Ishikawa (cell line): ENCODE measurements at regions not wholly inside any gene's neighbourhood (a gene's known extent, or its start where the extent isn't known, plus 50 kb on each side); places are given as distances from the start of the nearest gene placed in this dataset.

Experiments
- CEBPB ChIP-seq: IDR thresholded peaks from 2 replicates; pipeline ENCODE4 v1.6.1; 2012
- EGR1 ChIP-seq: IDR thresholded peaks from 2 replicates; pipeline ENCODE4 v1.6.1; 2012
- EP300 ChIP-seq: IDR thresholded peaks from 2 replicates; pipeline ENCODE4 v1.6.1; 2012; ENCODE audit warnings: borderline replicate concordance
- YY1 ChIP-seq: IDR thresholded peaks from 2 replicates; pipeline ENCODE4 v1.6.1; 2012; ENCODE audit warnings: low read depth
- TF ChIP-seq, protein P1 (sequence below): IDR thresholded peaks from 2 replicates; pipeline ENCODE4 v1.6.1; 2012

DNA sequence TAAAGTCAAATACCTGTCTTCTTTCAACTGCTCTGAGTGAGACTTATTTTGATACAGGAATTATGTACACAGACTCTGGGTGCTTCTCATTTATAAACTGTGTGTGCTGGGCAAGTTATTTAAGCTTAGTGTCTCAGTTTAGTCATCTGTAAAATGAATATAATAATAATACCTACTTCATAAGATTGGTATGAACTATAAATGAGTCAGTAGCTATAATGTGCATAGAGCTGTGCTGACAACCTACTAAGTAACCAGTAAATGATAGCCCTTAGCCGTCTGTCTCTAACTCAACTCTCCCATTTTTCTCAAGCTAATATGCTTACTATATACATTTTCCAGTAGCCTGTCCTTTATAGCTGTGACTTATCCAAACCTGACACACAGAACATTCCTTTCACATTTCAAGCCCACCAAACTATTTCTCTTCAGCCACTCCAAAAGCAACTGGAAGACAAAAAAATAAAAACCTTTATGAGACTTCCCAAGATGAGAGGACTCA, 319.8 kb downstream of the ETAA1 start:
- TF ChIP-seq YY1, result no peak
- TF ChIP-seq, protein P1, sequence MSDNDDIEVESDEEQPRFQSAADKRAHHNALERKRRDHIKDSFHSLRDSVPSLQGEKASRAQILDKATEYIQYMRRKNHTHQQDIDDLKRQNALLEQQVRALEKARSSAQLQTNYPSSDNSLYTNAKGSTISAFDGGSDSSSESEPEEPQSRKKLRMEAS, result no peak
- no peak for TF ChIP-seq CEBPB
- TF ChIP-seq EGR1, result no peak
- TF ChIP-seq EP300, result no peak
